ENCODE measurements at regions not wholly inside any gene's neighbourhood (a gene's known extent, or its start where the extent isn't known, plus 50 kb on each side); places are given as distances from the start of the nearest gene placed in this dataset.

DNA sequence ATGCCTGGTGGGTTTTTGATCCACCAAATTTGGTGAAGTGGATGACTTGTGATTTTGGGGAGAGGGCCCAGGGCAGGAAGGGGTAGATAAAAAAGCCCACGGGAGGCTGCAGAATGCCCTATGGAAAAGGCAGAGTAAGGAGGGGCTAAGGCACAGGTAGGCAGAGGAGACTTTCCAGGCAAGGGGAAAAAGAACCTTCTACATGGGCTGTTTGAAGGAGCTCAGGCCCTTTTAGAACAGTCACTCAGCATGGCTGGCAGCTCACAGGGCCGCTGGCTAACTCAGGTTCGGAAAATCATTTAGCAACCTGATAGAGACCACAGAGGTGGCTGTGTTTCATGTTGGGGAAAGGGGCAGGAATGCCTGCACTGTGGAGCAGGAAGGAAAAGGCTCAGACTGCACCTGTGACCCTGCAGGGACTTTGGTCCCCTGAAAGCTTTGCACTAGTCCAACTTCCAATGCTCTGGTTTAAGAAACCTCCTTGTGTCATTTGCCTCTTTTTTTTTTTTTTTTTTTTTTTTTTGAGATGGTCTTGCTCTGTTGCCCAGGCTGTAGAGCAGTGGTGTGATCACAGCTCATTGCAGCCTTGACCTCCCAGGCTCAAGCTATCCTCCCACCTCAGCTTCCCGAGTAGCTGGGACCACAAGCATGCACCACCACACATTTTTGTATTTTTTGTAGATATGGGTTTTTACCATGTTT is 58.5 kb upstream of the ENAH start:
- no peak for FAIRE-seq
- Histone ChIP-seq H4K8ac (ENCODE audit: extremely low read depth, insufficient read depth, low read length) (no peak overlapping the region), H2AFZ (ENCODE audit: low read length) (peak overlapping the region; percentile 71; the same call in 1 of the 2 replicates), H3K27ac (ENCODE audit: low read depth, low read length) (no peak overlapping the region), H4K91ac (replicated peaks; ENCODE audit: insufficient read length, low read length) (no peak overlapping the region), H3K9ac (replicated peaks in 1 of 4; ENCODE audit: extremely low read depth in 1 of 4, low read depth in 3 of 4, low read length in 3 of 4) (no peak overlapping the region), H3K18ac (ENCODE audit: extremely low read depth, low read length) (no peak overlapping the region), H3K4ac (replicated peaks; ENCODE audit: insufficient read length, low read depth, low read length) (no peak overlapping the region), H3K36me3 (ENCODE audit: control insufficient read depth in 2 of 4, insufficient read depth in 4 of 4, low read length in 3 of 4) (no peaks in the 10 kb centered on the region), H3K56ac (replicated peaks; ENCODE audit: insufficient read length, low read depth, low read length) (no peak overlapping the region), H2AK5ac (ENCODE audit: low read depth, low read length) (no peak overlapping the region), H3K4me2 (ENCODE audit: insufficient read depth in 1 of 2, low read depth in 2 of 2, low read length in 2 of 2) (no peak overlapping the region), H3K23ac (ENCODE audit: insufficient read length) (no peak overlapping the region), H4K20me1 (replicated peaks in 1 of 2; ENCODE audit: control insufficient read depth in 1 of 2, insufficient read depth in 2 of 2, low read length in 2 of 2) (no peaks in the 10 kb centered on the region), H3K4me1 (replicated peaks in 1 of 4; ENCODE audit: control insufficient read depth in 3 of 4, insufficient read depth in 4 of 4, low read length in 3 of 4) (peaks cover 0 to 7% (median 0%) of the 10 kb centered on the region in 4 experiments; a peak in 2 of 7 replicates), H4K5ac (ENCODE audit: insufficient read length, low read depth, low read length) (no peak overlapping the region), H3K14ac (ENCODE audit: insufficient read length) (no peak overlapping the region), H3K79me2 (ENCODE audit: control insufficient read depth in 1 of 2, insufficient read depth in 2 of 2, low read length in 2 of 2) (no peaks in the 10 kb centered on the region), H2BK5ac (ENCODE audit: low read depth, low read length) (no peak overlapping the region), H2BK12ac (ENCODE audit: low read depth, low read length) (no peak overlapping the region), H3K9me3 (ENCODE audit: insufficient read depth in 2 of 2, low read depth in 1 of 2, low read length in 1 of 2) (no peaks in the 10 kb centered on the region), H3K27me3 (replicated peaks in 1 of 4; ENCODE audit: control insufficient read depth in 3 of 4, extremely low read depth in 1 of 4, insufficient read depth in 3 of 4, low read length in 3 of 4) (no peaks in the 10 kb centered on the region), H3K4me3 (ENCODE audit: extremely low read depth in 1 of 4, insufficient read depth in 2 of 4, low read depth in 3 of 4, low read length in 4 of 4) (no peak overlapping the region), H3K79me1 (ENCODE audit: low read depth, low read length) (no peaks in the 10 kb centered on the region), H2BK15ac (ENCODE audit: low read length) (no peak overlapping the region), H2BK120ac (replicated peaks; ENCODE audit: low read depth, low read length) (no peak overlapping the region), H3K23me2 (ENCODE audit: low read depth, low read length) (peaks cover 2% of the 10 kb centered on the region; the same call in 1 of the 2 replicates), H2BK20ac (ENCODE audit: low read length) (no peak overlapping the region)
- DNase-seq (ENCODE audit: low read depth in 1 of 2, low spot score in 2 of 2), result no peak
- no peak for TF ChIP-seq KDM4A (IDR thresholded peaks at IDR 0.05; ENCODE audit: low read depth, low read length, severe bottlenecking)
- TF ChIP-seq GTF2F1 (IDR thresholded peaks at IDR 0.05; ENCODE audit: borderline replicate concordance, low read depth, low read length), result no peak
- TF ChIP-seq ZNF274 (IDR thresholded peaks at IDR 0.05; ENCODE audit: borderline replicate concordance, extremely low read depth, low read length), result no peak
- no peak for TF ChIP-seq CEBPB (IDR thresholded peaks at IDR 0.05; ENCODE audit: low read depth, low read length)
- ChIA-PET POLR2A (ENCODE audit: partially characterized antibody) (interaction anchor here (1.5 kb wide), 1 partner anchor 66 kb away, joined by 5 read pairs; the partner anchor contains the start of gene SRP9), CTCF (ENCODE audit: partially characterized antibody) (interaction anchor here (0.7 to 1.3 kb wide), 6 partner anchors 16 to 650 kb away, joined by 3 to 5 read pairs (median 4); no protein-coding TSS in a partner anchor)
- 67% methylated on average over 4 of the region's 4 CpGs; no CpG with 5 or more reads in 1 of the 2 experiments for WGBS, 2 experiments (ENCODE audit: extremely low coverage in 1 of 2, insufficient coverage in 1 of 2, insufficient read length in 1 of 2, insufficient replicate concordance in 2 of 2, low coverage in 1 of 2, low lambda C conversion rate in 2 of 2, missing lambda C conversion rate in 1 of 2)
